Right ventricle myocardium inferior (tissue), 1 donor: ENCODE measurements at regions not wholly inside any gene's neighbourhood (a gene's known extent, or its start where the extent isn't known, plus 50 kb on each side); places are given as distances from the start of the nearest gene placed in this dataset.

Experiments
- ATAC-seq: fragments of 200-7000 bp; cut with Tn5 transposase; one replicate; pipeline ENCODE4 v1.9.1; 2020; ENCODE audit warnings: mild to moderate bottlenecking, moderate library complexity
- DNase-seq: peaks from one replicate; pipeline ENCODE4 v3.0.0; 2021; ENCODE audit errors: missing footprints
- intact Hi-C: fragments of 100-400 bp; cut with DNase I; formaldehyde crosslinking; loops from one replicate; pipeline ENCODE4 v1.11.0; 2022
- donor health status: DM: no; HTN: yes; CAD: no; lungs with severe emphysema.

- no peak for DNase-seq
- no peak for ATAC-seq
- intact Hi-C loops = no loop called here
Measured at GRCh38 chr9:129230302-129230701, 52.2 kb upstream of the IER5L start.
